ENCODE measurements at regions not wholly inside any gene's neighbourhood (a gene's known extent, or its start where the extent isn't known, plus 50 kb on each side); places are given as distances from the start of the nearest gene placed in this dataset.

- TF ChIP-seq POLR2A (IDR thresholded peaks at IDR 0.05) (no peak), CTCF (IDR thresholded peaks at IDR 0.05) (no peak)
- intact Hi-C loops (cut with DNase I; ENCODE audit: low total_unique reads), result loop anchor here (10.0 kb wide), 1 partner anchor 100 kb away; no protein-coding TSS in a partner anchor
- no peak for DNase-seq (ENCODE audit: low spot score in 2 of 2)
- no peak overlapping the region for H3K4me3 ChIP-seq (ENCODE audit: low read depth, poor library complexity, severe bottlenecking)
- 30 to 39% methylated on average over 2 of the region's 2 CpGs for WGBS, 2 donors
These were observed 53.7 kb upstream of the TANC1 start for GRCh38 chr2:158914731-158915130.

- no peak overlapping the region for H3K4me3 ChIP-seq (ENCODE audit: low read depth, poor library complexity, severe bottlenecking)
- no peak for TF ChIP-seq POLR2A (IDR thresholded peaks at IDR 0.05)
- no peak for TF ChIP-seq CTCF (IDR thresholded peaks at IDR 0.05)
- no peak for DNase-seq (ENCODE audit: low spot score in 2 of 2)
- WGBS, 2 donors, result 46 to 54% methylated on average over 2 of the region's 2 CpGs
- intact Hi-C loops (cut with DNase I; ENCODE audit: low total_unique reads), result loop anchor here (10.0 kb wide), 1 partner anchor 98 kb away; no protein-coding TSS in a partner anchor
These were observed 51.3 kb upstream of the TANC1 start for GRCh38 chr2:158917121-158917520.

- H3K4me3 ChIP-seq (ENCODE audit: low read depth, poor library complexity, severe bottlenecking), result no peak overlapping the region
- intact Hi-C loops (cut with DNase I; ENCODE audit: low total_unique reads), result loop anchor here (10.0 kb wide), 1 partner anchor 96 kb away; no protein-coding TSS in a partner anchor
- no peak for TF ChIP-seq POLR2A (IDR thresholded peaks at IDR 0.05)
- TF ChIP-seq CTCF (IDR thresholded peaks at IDR 0.05), result no peak
- no peak for DNase-seq (ENCODE audit: low spot score in 2 of 2)
These were observed 50.0 kb upstream of the TANC1 start for GRCh38 chr2:158918452-158918851.
